GM12878 (cell line): ENCODE measurements at regions not wholly inside any gene's neighbourhood (a gene's known extent, or its start where the extent isn't known, plus 50 kb on each side); places are given as distances from the start of the nearest gene placed in this dataset.

Experiments
- ATAC-seq: fragments of 200-7000 bp; cut with Tn5 transposase; 3 replicates; pipeline ENCODE4 v1.9.1; 2020; ENCODE audit warnings: mild to moderate bottlenecking, moderate library complexity
- BruUV-seq: library from RNA; stranded (reverse); fragments of 400-500 nt; replicated peaks from 2 replicates; lab custom pipeline; 2021; lab: Mats Ljungman, UMichigan
- CTCF ChIA-PET: fragments of 300-600 bp; sonication (Branson Sonifier 250); formaldehyde crosslinking; extraction: SDS; loops from one replicate; lab custom pipeline; 2021; ENCODE audit warnings: inconsistent platforms; lab: Yijun Ruan, JAX
- POLR2A ChIA-PET: fragments of 350-600 bp; formaldehyde crosslinking; extraction: SDS; loops from one replicate; lab custom pipeline; 2021; ENCODE audit warnings: inconsistent platforms; lab: Charles Lee
- RAD21 ChIA-PET: fragments of 300-600 bp; sonication (Branson Sonifier 250); formaldehyde crosslinking; loops from one replicate; lab custom pipeline; 2023; ENCODE audit warnings: antibody characterized with exemption; ENCODE audit not compliant: unreplicated experiment; lab: Charles Lee
- SMC1A ChIA-PET: fragments of 300-600 bp; sonication (Branson Sonifier 250); formaldehyde crosslinking; loops from one replicate; lab custom pipeline; 2023; ENCODE audit not compliant: unreplicated experiment, uncharacterized antibody; lab: Charles Lee
- DNase-seq: peaks from one replicate; pipeline ENCODE4 v3.0.0-alpha.2; 2011; ENCODE audit warnings: low read depth, low spot score
- FAIRE-seq: peaks from 3 replicates; lab custom pipeline; 2011; peaks lifted over from hg19 to GRCh38; lab: Jason Lieb, UNC
- H2AFZ ChIP-seq: 2 replicates; pipeline ENCODE4 v1.6.0; 2011; ENCODE audit warnings: low read depth, low read length, control low read depth; ENCODE audit not compliant: control insufficient read depth
- H3K27ac ChIP-seq: 2 replicates; pipeline ENCODE4 v1.5.1; 2011; ENCODE audit warnings: control low read depth; ENCODE audit not compliant: control insufficient read depth, insufficient read depth
- H3K27me3 ChIP-seq, 2 experiments: replicated peaks in 1 of 2; 2 replicates each; pipeline versions ENCODE4 v1.6.0 to v1.6.1; 2011; ENCODE audit warnings: low read length in 1 of 2; ENCODE audit not compliant: control insufficient read depth in 2 of 2, insufficient read depth in 2 of 2
- H3K36me3 ChIP-seq, 2 experiments: 2 replicates each; pipeline ENCODE4 v1.5.1; 2011; ENCODE audit warnings: low read length in 1 of 2; ENCODE audit not compliant: control insufficient read depth in 2 of 2, insufficient read depth in 2 of 2
- H3K4me1 ChIP-seq: 2 replicates; pipeline ENCODE4 v1.6.1; 2011; ENCODE audit warnings: mild to moderate bottlenecking, low read length, moderate library complexity, mixed read lengths; ENCODE audit not compliant: control insufficient read depth, insufficient read depth
- H3K4me2 ChIP-seq: 2 replicates; pipeline ENCODE4 v1.6.0; 2011; ENCODE audit warnings: control low read depth; ENCODE audit not compliant: control insufficient read depth, insufficient read depth
- H3K4me3 ChIP-seq: fragments of 200-600 bp; sonication (generic); 2 replicates; pipeline ENCODE4 v1.5.1; 2016
- H3K79me2 ChIP-seq: 2 replicates; pipeline ENCODE4 v1.6.0; 2011; ENCODE audit warnings: low read length; ENCODE audit not compliant: control insufficient read depth, insufficient read depth
- H3K9ac ChIP-seq: 2 replicates; pipeline ENCODE4 v1.8.0; 2011; ENCODE audit warnings: low read length, control low read depth, mixed read lengths; ENCODE audit not compliant: control insufficient read depth, insufficient read depth
- H3K9me3 ChIP-seq: replicated peaks from 3 replicates; pipeline ENCODE4 v1.5.1; 2011; ENCODE audit warnings: mild to moderate bottlenecking, low read length; ENCODE audit not compliant: control insufficient read depth, insufficient read depth
- H4K20me1 ChIP-seq: 2 replicates; pipeline ENCODE4 v1.6.0; 2011; ENCODE audit not compliant: control insufficient read depth, insufficient read depth
- CEBPB ChIP-seq, 2 experiments: fragments of 150-350 bp in 1 of 2; IDR thresholded peaks; 2 replicates each; pipeline ENCODE4 v1.6.1; 2012 to 2014; ENCODE audit warnings: low read depth in 2 of 2, low read length in 2 of 2, borderline replicate concordance in 1 of 2, inconsistent platforms in 1 of 2
- DPF2 ChIP-seq: fragments of 450-650 bp; IDR thresholded peaks from 2 replicates; pipeline ENCODE4 v1.6.1; 2017; ENCODE audit warnings: mild to moderate bottlenecking
- EP300 ChIP-seq, 2 experiments: fragments of 150-350 bp in 1 of 2; IDR thresholded peaks; 2 replicates each; pipeline ENCODE4 v1.6.1; 2011 to 2012; ENCODE audit warnings: low read depth in 2 of 2, low read length in 2 of 2, borderline replicate concordance in 1 of 2, improper control_type of control experiment in 1 of 2, inconsistent platforms in 1 of 2; ENCODE audit not compliant: control insufficient read depth in 1 of 2
- IKZF1 ChIP-seq: fragments of 450-650 bp; conservative IDR thresholded peaks from 2 replicates; pipeline ENCODE4 v1.6.1; 2017; ENCODE audit warnings: antibody characterized with exemption, mild to moderate bottlenecking
- IKZF2 ChIP-seq, 2 experiments: fragments of 450-650 bp; IDR thresholded peaks; 2 replicates each; pipeline ENCODE4 v1.6.1; 2017; ENCODE audit warnings: mild to moderate bottlenecking in 2 of 2, moderate library complexity in 2 of 2
- JUNB ChIP-seq: IDR thresholded peaks from 2 replicates; pipeline ENCODE4 v1.6.1; 2016; ENCODE audit warnings: antibody characterized with exemption, mild to moderate bottlenecking
- KDM1A ChIP-seq: fragments of 200-600 bp; sonication (generic); IDR thresholded peaks from 2 replicates; pipeline ENCODE4 v1.6.1; 2016; ENCODE audit warnings: borderline replicate concordance
- MEF2A ChIP-seq: IDR thresholded peaks from 2 replicates; pipeline ENCODE4 v1.6.1; 2011; ENCODE audit warnings: low read depth, mild to moderate bottlenecking, low read length, moderate library complexity; ENCODE audit not compliant: insufficient read depth
- MEF2B ChIP-seq: fragments of 450-650 bp; IDR thresholded peaks from 2 replicates; pipeline ENCODE4 v1.6.1; 2018; ENCODE audit warnings: mild to moderate bottlenecking, moderate library complexity; ENCODE audit not compliant: partially characterized antibody, poor library complexity, severe bottlenecking
- RAD51 ChIP-seq: fragments of 450-650 bp; IDR thresholded peaks from 2 replicates; pipeline ENCODE4 v1.6.1; 2016; ENCODE audit warnings: moderate library complexity, mild to moderate bottlenecking, inconsistent platforms
- RCOR1 ChIP-seq: conservative IDR thresholded peaks from 2 replicates; pipeline ENCODE4 v1.6.1; 2012; ENCODE audit warnings: low read depth, low read length, improper control_type of control experiment
- RELA ChIP-seq: fragments of 450-650 bp; IDR thresholded peaks from 2 replicates; pipeline ENCODE4 v1.8.0; 2014; ENCODE audit warnings: borderline replicate concordance; ENCODE audit not compliant: partially characterized antibody
- SUZ12 ChIP-seq: fragments of 200-600 bp; sonication (generic); IDR thresholded peaks from one replicate; pipeline ENCODE4 v1.6.1; 2018; ENCODE audit warnings: antibody characterized with exemption, mild to moderate bottlenecking; ENCODE audit not compliant: unreplicated experiment
- in situ Hi-C: fragments of 300-500 bp; cut with MboI; formaldehyde crosslinking; loops from 9 replicates; pipeline ENCODE4 v1.14.3; 2018; ENCODE audit warnings: mixed read lengths
- intact Hi-C: fragments of 100-400 bp; cut with micrococcal nuclease; formaldehyde crosslinking; loops from one replicate; pipeline ENCODE4 v1.14.2; 2022; ENCODE audit not compliant: unreplicated experiment
- TF ChIP-seq, protein P1 (sequence below), 3 experiments: IDR thresholded peaks in 2 of 3; conservative IDR thresholded peaks in 1 of 3; 2 replicates each; pipeline ENCODE4 v1.5.1; 2011; ENCODE audit warnings: low read depth in 3 of 3, low read length in 3 of 3, mild to moderate bottlenecking in 3 of 3, control low read depth in 2 of 3, moderate library complexity in 2 of 3, inconsistent platforms in 1 of 3, mixed read lengths in 1 of 3; ENCODE audit not compliant: control insufficient read depth in 2 of 3, insufficient read depth in 1 of 3; ENCODE audit errors: extremely low read depth in 1 of 3
- TF ChIP-seq, protein P2 (sequence below): fragments of 450-650 bp; IDR thresholded peaks from 2 replicates; pipeline ENCODE4 v1.6.1; 2017; ENCODE audit warnings: antibody characterized with exemption, mild to moderate bottlenecking, moderate library complexity
- TF ChIP-seq, protein P3 (sequence below): fragments of 450-650 bp; IDR thresholded peaks from 2 replicates; pipeline ENCODE4 v1.6.1; 2017; ENCODE audit warnings: low read depth, mild to moderate bottlenecking, moderate library complexity

DNA sequence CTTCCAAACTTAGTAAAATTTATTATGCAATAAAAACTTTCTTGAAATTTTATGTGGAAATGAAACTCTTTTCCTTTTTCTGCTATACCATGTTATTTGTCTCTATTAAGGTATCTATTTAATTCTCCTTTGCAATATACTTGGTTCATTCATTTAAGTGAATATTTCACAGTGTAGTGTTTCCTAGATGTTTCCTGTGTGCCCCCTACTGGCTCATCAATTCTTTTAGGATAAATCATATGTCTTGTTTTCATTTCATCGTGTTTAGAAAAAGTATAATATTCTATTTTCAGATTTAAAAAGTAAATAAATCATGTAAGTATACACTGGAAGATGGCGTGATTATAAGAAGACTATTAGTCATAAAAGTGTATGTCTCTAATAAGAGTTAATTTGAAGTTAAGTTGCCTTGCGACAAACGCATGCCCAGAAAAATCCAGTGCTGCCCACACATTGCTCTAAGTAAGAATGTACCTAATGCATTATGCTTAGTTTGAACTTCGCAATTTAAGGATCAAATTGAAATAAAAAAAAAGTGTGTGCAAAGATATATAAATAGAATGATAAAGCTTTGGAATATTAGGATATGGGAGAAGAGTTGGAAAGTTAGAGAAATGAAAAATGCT lies 525.4 kb downstream of the KCNJ3 start (continued):
- TF ChIP-seq, protein P1, sequence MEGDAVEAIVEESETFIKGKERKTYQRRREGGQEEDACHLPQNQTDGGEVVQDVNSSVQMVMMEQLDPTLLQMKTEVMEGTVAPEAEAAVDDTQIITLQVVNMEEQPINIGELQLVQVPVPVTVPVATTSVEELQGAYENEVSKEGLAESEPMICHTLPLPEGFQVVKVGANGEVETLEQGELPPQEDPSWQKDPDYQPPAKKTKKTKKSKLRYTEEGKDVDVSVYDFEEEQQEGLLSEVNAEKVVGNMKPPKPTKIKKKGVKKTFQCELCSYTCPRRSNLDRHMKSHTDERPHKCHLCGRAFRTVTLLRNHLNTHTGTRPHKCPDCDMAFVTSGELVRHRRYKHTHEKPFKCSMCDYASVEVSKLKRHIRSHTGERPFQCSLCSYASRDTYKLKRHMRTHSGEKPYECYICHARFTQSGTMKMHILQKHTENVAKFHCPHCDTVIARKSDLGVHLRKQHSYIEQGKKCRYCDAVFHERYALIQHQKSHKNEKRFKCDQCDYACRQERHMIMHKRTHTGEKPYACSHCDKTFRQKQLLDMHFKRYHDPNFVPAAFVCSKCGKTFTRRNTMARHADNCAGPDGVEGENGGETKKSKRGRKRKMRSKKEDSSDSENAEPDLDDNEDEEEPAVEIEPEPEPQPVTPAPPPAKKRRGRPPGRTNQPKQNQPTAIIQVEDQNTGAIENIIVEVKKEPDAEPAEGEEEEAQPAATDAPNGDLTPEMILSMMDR (IDR thresholded peaks at IDR 0.05 in 2 of 3, conservative IDR thresholded peaks at IDR 0.05 in 1 of 3; ENCODE audit: control insufficient read depth in 2 of 3, extremely low read depth in 1 of 3, insufficient read depth in 1 of 3, low read depth in 3 of 3, low read length in 3 of 3), result peak; percentile 33 to 61 (median 52); a peak in 5 of 6 replicates

DNA sequence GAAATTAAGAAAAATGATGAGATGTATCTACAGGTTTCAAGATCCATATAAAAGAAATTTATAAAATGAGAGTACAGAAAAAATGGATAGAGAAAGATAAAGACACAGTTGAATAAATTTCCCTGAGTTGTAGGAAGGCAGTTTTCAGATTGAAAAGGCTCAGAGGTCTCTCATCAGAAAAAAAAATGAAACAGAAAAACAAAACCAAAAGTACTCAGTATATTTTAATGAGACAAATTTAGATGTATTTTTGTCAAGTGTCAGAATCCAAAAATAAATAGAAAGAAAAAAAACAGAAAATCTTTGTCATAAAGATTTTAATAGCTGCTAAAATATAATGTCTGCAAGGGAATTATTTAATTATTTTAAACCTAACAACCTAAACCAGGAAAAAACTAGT lies 520.5 kb downstream of the KCNJ3 start:
- Histone ChIP-seq H2AFZ (peak overlapping the region; percentile 57), H3K27ac (no peak overlapping the region), H3K27me3 (no peaks in the 10 kb centered on the region), H3K4me2 (peak overlapping the region; percentile 49), H3K4me1 (peaks cover 11% of the 10 kb centered on the region; the same call in 1 of the 2 replicates), H4K20me1 (no peaks in the 10 kb centered on the region), H3K36me3 (no peaks in the 10 kb centered on the region), H3K9ac (no peak overlapping the region), H3K4me3 (no peak overlapping the region), H3K79me2 (no peaks in the 10 kb centered on the region), H3K9me3 (no peaks in the 10 kb centered on the region)
- in situ Hi-C loops (no loop called here), intact Hi-C loops (no loop called here)
- RAD21 ChIA-PET, result interaction anchor here (1.8 kb wide), 1 partner anchor 82 kb away, joined by 4 read pairs; no protein-coding TSS in a partner anchor
- CTCF ChIA-PET, result no interaction called here
- no TSS peak for BruUV-seq
- DNase-seq (no peak), FAIRE-seq (no peak), ATAC-seq (peak; percentile 48)
- SMC1A ChIA-PET, result interaction anchor here (0.7 kb wide), 2 partner anchors 70 to 181 kb away, joined by 3 to 4 read pairs; no protein-coding TSS in a partner anchor
- POLR2A ChIA-PET, result no interaction called here
- TF ChIP-seq, protein P2, sequence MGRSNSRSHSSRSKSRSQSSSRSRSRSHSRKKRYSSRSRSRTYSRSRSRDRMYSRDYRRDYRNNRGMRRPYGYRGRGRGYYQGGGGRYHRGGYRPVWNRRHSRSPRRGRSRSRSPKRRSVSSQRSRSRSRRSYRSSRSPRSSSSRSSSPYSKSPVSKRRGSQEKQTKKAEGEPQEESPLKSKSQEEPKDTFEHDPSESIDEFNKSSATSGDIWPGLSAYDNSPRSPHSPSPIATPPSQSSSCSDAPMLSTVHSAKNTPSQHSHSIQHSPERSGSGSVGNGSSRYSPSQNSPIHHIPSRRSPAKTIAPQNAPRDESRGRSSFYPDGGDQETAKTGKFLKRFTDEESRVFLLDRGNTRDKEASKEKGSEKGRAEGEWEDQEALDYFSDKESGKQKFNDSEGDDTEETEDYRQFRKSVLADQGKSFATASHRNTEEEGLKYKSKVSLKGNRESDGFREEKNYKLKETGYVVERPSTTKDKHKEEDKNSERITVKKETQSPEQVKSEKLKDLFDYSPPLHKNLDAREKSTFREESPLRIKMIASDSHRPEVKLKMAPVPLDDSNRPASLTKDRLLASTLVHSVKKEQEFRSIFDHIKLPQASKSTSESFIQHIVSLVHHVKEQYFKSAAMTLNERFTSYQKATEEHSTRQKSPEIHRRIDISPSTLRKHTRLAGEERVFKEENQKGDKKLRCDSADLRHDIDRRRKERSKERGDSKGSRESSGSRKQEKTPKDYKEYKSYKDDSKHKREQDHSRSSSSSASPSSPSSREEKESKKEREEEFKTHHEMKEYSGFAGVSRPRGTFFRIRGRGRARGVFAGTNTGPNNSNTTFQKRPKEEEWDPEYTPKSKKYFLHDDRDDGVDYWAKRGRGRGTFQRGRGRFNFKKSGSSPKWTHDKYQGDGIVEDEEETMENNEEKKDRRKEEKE, result no peak
- peak; percentile 43 for TF ChIP-seq MEF2B
- no peak for TF ChIP-seq JUNB
- no peak for TF ChIP-seq SUZ12
- peak; percentile 59; the same call in 1 of the 2 replicates for TF ChIP-seq MEF2A
- no peak for TF ChIP-seq RCOR1
- TF ChIP-seq KDM1A, result no peak
- TF ChIP-seq RELA, result no peak
- no peak for TF ChIP-seq CEBPB (IDR thresholded peaks at IDR 0.05; ENCODE audit: borderline replicate concordance in 1 of 2, low read depth in 2 of 2, low read length in 2 of 2)
- TF ChIP-seq IKZF2 (IDR thresholded peaks at IDR 0.05), result no peak
- TF ChIP-seq, protein P3, sequence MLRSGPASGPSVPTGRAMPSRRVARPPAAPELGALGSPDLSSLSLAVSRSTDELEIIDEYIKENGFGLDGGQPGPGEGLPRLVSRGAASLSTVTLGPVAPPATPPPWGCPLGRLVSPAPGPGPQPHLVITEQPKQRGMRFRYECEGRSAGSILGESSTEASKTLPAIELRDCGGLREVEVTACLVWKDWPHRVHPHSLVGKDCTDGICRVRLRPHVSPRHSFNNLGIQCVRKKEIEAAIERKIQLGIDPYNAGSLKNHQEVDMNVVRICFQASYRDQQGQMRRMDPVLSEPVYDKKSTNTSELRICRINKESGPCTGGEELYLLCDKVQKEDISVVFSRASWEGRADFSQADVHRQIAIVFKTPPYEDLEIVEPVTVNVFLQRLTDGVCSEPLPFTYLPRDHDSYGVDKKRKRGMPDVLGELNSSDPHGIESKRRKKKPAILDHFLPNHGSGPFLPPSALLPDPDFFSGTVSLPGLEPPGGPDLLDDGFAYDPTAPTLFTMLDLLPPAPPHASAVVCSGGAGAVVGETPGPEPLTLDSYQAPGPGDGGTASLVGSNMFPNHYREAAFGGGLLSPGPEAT, result 0 out of 2 replicates have a peak, but pooled peaks have one; percentile 16
- TF ChIP-seq IKZF1, result no peak
- TF ChIP-seq RAD51, result no peak
- TF ChIP-seq EP300 (IDR thresholded peaks at IDR 0.05; ENCODE audit: borderline replicate concordance in 1 of 2, control insufficient read depth in 1 of 2, low read depth in 2 of 2, low read length in 2 of 2), result no peak
- no peak for TF ChIP-seq DPF2
